Large intestine (tissue), 3 donors: ENCODE measurements at regions not wholly inside any gene's neighbourhood (a gene's known extent, or its start where the extent isn't known, plus 50 kb on each side); places are given as distances from the start of the nearest gene placed in this dataset.
"Not testable (repeated sequence)": the region's sequence is repeated elsewhere in the genome, so short reads cannot be mapped to it uniquely, and the experiment has no call there.

ENCODE experiments used
- DNase-seq, 2 donors: peaks; one replicate each; pipeline versions ENCODE4 v3.0.0 to v3.0.0-alpha.2; 2013
- H3K27ac ChIP-seq: one replicate; pipeline ENCODE4 v1.5.1; 2013; ENCODE audit warnings: low read length
- H3K27me3 ChIP-seq: 2 replicates; pipeline ENCODE4 v1.6.1; 2013; ENCODE audit warnings: low read length; ENCODE audit not compliant: control insufficient read depth, insufficient read depth
- H3K36me3 ChIP-seq: 2 replicates; pipeline ENCODE4 v1.6.1; 2013; ENCODE audit warnings: low read length; ENCODE audit not compliant: control insufficient read depth, insufficient read depth
- H3K4me1 ChIP-seq: one replicate; pipeline ENCODE4 v1.6.1; 2013; ENCODE audit warnings: low read length; ENCODE audit not compliant: control insufficient read depth, insufficient read depth
- H3K4me3 ChIP-seq: one replicate; pipeline ENCODE4 v1.5.1; 2013; ENCODE audit warnings: low read length
- H3K9me3 ChIP-seq: one replicate; pipeline ENCODE4 v1.6.1; 2013; ENCODE audit warnings: mild to moderate bottlenecking, low read depth, low read length, moderate library complexity; ENCODE audit not compliant: control insufficient read depth
- WGBS: methylation state at CpG from one replicate; pipeline ENCODE4 v1.1.5; 2013; ENCODE audit warnings: low lambda C conversion rate; ENCODE audit not compliant: insufficient coverage; 5-methylcytosine and 5-hydroxymethylcytosine counted together

DNA sequence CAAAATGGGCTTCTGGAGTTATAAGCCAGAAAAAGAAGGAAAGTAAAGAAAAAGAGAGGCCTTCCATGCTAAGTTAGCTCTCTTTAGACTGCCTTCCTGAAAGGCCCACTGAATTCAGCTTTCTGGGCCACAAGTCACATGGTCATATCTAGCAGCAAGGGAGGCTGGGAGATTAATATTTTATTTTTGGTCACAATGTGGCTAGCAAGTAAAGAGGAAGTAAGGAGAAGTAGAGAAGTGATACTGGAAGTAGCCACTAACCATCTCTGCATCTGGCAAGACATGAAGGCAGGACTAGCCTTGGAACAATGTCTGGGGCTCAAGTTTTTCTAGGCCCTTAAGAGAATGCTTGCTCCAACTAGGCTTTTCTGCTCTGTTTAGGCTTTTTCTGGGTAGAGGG is 81.8 kb upstream of the UBE2E1 start:
- no peak for DNase-seq
- H3K27me3 ChIP-seq, result no peaks in the 10 kb centered on the region
- no peak overlapping the region for H3K4me3 ChIP-seq
- no peaks in the 10 kb centered on the region for H3K36me3 ChIP-seq
- H3K4me1 ChIP-seq, result no peaks in the 10 kb centered on the region
- H3K27ac ChIP-seq, result no peak overlapping the region
- no peaks in the 10 kb centered on the region for H3K9me3 ChIP-seq

DNA sequence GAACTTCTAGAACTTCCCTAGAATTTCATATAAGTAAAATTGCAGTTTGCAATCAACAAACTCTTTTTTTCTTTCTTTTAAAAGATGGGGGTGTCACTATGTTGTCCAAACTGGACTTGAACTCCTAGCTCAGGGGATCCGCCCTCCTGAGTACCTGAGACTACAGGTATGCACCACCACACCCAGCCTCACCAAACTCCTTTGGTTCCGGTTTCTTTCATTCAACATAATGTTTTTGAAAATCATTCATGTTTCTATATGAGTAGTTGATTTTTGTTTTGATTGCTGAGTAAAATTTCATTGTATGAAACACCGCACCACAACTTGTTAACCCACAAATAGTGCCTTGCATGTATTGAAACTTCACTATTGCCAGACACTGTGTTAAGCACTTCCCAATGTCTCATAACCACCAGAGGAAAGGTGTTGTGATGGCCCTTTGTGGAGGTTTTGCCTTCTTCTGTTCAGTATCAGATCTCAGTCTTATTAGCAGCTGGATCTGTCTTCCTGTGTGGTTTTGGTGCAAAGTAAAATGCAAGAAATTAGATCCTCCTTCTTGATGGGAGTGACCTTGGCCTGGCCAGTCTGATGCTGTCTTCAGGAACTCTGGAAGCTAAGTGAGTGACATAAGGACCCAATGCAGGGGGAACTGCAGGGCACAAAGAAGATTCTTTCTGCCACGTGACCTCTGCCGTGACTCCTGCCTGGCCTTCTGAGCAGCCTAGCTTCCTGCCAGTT is 78.8 kb upstream of the UBE2E1 start:
- Histone ChIP-seq H3K36me3 (no peaks in the 10 kb centered on the region), H3K4me3 (no peak overlapping the region), H3K27me3 (no peaks in the 10 kb centered on the region), H3K27ac (no peak overlapping the region), H3K4me1 (no peaks in the 10 kb centered on the region), H3K9me3 (no peaks in the 10 kb centered on the region)
- 100% methylated on average over 1 of the region's 5 CpGs for WGBS
- no peak for DNase-seq

DNA sequence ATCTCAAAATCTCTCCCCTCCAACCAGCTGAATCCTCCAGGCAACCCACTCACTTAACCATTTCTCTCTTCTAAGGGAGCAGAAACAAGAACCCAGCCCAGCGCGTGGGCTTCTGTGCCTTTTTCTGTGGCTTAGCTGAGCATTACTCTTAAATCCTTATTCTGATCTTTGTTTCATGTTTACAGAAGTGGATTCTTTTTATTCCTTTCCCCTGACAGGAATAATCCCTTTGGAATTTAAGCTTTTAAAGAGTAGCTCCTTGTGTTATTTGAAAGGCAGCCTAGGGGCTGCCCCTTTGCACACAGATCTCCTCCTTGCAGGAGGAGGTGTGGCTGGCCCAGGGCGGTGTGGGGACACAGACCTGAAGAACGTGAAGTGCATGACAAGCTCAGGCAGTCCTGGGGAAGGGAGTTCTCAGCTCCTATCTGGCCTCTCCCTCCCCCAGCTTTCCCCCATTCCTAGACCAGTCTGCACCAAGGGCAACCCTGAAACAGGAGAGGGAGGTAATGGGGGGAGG is 77.1 kb upstream of the UBE2E1 start:
- H3K9me3 ChIP-seq, result no peaks in the 10 kb centered on the region
- DNase-seq, result no peak
- no peaks in the 10 kb centered on the region for H3K4me1 ChIP-seq
- no peak overlapping the region for H3K4me3 ChIP-seq
- no CpG with 5 or more reads among the region's 4 CpGs for WGBS
- no peaks in the 10 kb centered on the region for H3K36me3 ChIP-seq
- no peak overlapping the region for H3K27ac ChIP-seq
- H3K27me3 ChIP-seq, result no peaks in the 10 kb centered on the region

DNA sequence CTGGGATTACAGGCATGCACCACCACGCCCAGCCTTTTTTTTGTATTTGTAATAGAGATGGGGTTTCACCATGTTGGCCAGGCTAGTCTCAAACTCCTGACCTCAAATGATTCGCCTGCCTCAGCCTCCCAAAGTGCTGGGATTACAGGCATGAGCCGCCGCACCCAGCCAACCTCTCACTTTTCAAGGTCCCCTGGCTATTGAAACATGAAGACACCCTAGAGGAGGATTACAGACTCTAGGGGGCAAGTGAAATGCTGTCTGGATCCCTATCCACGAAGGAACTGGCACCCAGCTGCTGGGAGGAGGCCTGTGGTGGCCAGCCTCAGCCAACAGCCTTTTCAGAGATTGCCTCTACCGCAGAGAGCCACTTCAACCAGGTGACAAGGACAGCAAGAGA is 76.4 kb upstream of the UBE2E1 start:
- not testable (repeated sequence) for H3K4me1 ChIP-seq, H3K9me3 ChIP-seq, H3K36me3 ChIP-seq, DNase-seq, H3K27me3 ChIP-seq, H3K27ac ChIP-seq, H3K4me3 ChIP-seq
- no CpG with 5 or more reads among the region's 6 CpGs for WGBS

DNA sequence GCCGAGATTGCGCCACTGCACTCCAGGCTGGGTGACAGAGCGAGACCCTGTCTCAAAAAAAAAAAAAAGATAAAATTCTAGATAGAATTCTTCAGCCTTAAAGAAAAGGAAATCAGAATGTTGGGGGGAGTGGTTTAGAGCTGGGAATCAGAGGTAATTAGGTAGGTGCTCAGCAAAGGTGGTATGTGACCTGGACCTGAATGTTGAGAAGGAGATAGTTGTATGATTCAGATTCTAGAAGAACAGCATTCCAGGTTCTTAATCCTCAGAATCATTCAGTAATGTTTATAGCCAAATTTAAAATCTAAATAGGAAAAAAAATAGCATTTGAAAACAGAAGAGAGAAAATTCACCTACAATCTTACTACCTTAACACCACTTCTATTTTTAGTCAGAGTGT is 71.3 kb upstream of the UBE2E1 start:
- no CpG with 5 or more reads among the region's 3 CpGs for WGBS
- H3K27ac ChIP-seq, result no peak overlapping the region
- no peak overlapping the region for H3K4me3 ChIP-seq
- no peak for DNase-seq
- H3K36me3 ChIP-seq, result no peaks in the 10 kb centered on the region
- no peaks in the 10 kb centered on the region for H3K4me1 ChIP-seq
- H3K27me3 ChIP-seq, result no peaks in the 10 kb centered on the region
- H3K9me3 ChIP-seq, result no peaks in the 10 kb centered on the region

DNA sequence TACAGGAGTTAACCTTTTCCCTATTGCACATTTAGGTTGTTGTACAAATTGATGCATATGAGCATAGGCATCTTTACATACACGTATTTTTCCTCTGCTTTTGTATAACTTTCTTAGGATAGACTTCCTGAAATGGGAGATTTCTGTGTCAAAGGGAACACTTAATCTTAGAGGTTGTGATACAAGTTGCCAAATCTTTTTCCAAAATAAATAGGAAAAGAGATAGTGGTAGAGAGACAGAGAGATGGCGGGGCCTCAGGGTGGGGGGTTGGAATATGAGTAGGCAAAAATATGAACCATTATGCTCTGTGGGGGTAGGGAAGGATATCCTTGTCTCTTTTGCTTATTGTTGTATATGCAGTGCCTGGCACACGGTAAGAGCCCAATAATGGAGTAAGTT is 70.7 kb upstream of the UBE2E1 start:
- Histone ChIP-seq H3K9me3 (no peaks in the 10 kb centered on the region), H3K4me1 (no peaks in the 10 kb centered on the region), H3K36me3 (no peaks in the 10 kb centered on the region), H3K4me3 (no peak overlapping the region), H3K27me3 (no peaks in the 10 kb centered on the region), H3K27ac (no peak overlapping the region)
- WGBS, result no CpG with 5 or more reads among the region's 3 CpGs
- no peak for DNase-seq

DNA sequence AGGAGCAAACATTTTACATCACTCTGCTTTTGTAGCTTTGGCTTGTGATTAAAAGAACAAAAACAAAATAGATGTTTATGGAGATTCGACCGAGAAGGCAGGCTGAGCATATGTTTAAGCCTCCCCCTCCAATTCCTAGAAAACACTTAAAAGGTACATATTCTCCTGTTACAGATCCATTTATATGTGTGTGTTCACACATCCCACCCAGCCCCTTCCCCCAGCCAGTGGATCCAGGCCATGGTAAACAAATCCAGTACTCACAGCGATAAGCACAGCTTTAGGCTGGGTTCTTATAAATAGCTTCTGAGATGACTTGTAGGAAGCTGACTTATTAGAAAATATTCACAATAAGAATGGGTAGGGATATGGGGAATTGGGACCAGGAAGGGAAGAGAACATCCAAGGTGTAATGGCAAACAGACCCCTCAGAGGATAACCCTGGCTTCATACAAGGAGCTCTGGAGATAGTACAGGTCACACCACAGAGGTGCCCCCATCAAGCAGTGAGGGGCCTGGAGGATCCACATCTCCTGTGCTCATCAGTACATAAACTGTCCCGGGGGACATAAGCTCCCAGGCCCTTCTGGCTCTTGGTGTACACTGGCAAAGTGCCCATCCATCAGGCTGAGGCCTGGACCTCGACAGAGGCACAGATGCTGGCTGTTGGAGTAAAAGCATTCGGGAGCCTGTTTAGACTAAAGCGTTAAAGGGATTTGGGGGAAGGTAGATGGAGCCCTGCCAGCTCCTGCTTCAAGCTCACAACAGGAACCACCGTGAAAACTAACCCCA is 70.0 kb upstream of the UBE2E1 start:
- H3K27ac ChIP-seq, result no peak overlapping the region
- WGBS, result no CpG with 5 or more reads among the region's 8 CpGs
- DNase-seq, result no peak

DNA sequence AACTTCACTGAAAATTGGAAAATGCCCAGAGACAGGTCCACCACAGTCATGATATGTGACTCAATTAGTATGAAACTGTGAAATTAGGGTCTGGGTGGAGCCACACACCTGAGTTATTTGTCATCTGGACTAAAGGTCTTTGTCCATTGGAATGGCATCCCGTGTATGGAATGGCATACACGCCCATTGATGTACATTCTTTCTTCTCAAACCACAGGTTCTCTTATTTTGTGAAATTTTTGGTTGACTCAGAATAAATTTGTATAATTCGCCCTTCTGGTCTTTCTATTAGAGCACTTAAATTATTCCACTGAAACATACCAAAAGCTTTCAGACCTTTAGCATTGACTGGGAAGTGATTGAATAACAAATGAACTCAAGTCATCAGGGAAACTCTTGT is 66.8 kb upstream of the UBE2E1 start:
- Histone ChIP-seq H3K27me3 (peaks cover 25% of the 10 kb centered on the region), H3K36me3 (no peaks in the 10 kb centered on the region), H3K4me1 (no peaks in the 10 kb centered on the region), H3K4me3 (no peak overlapping the region), H3K9me3 (no peaks in the 10 kb centered on the region), H3K27ac (no peak overlapping the region)
- WGBS, result 100% methylated on average over 1 of the region's 3 CpGs
- no peak for DNase-seq

More for the DNA sequence above, 70.0 kb upstream of the UBE2E1 start:
- Histone ChIP-seq H3K9me3 (no peaks in the 10 kb centered on the region), H3K4me1 (no peaks in the 10 kb centered on the region), H3K36me3 (no peaks in the 10 kb centered on the region), H3K27me3 (no peaks in the 10 kb centered on the region), H3K4me3 (no peak overlapping the region)

DNA sequence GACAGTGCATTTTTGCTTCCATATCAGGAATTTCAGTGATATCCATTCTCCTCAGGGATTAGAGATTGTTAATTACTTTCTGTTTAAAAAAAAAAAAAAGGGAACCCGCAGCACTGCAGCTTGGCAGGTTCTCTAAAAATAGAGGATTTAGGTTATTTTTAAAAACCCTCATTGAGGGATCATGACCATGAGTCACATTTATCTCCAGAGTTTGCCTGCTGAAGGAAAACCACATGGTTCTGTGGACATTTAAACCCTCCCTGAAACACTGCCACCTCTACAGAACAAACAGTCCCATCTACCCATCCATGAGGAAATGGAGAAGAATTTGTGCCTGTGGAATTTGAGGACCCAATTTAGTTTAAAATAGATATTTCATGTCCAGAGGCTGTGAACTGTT is 66.2 kb upstream of the UBE2E1 start:
- Histone ChIP-seq H3K4me1 (no peaks in the 10 kb centered on the region), H3K27me3 (peaks cover 31% of the 10 kb centered on the region), H3K4me3 (no peak overlapping the region), H3K9me3 (no peaks in the 10 kb centered on the region), H3K36me3 (no peaks in the 10 kb centered on the region), H3K27ac (no peak overlapping the region)
- no peak for DNase-seq
- no CpG with 5 or more reads among the region's 1 CpG for WGBS

DNA sequence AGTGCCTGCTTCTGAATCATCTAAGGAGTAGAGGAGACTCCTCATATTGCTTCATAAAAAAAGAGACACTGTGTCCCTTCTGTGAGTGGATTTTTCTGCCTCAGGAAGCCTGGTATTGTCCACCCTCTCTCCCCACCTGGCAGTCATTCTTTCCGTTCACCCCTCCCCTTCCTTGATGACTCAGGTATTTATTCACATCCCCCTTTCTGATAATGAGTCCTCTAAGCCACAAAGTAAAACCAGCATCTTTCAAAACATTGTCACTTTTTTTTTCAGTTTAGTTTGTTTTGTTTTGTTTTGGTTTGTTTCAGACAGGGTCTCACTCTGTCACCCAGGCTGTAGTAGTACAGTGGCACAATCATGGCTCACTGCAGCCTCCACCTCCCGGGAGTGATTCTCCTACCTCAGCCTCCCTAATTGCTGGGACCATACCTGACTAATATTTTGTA is 65.2 kb upstream of the UBE2E1 start:
- WGBS, result no CpG with 5 or more reads among the region's 2 CpGs
- H3K4me1 ChIP-seq, result no peaks in the 10 kb centered on the region
- H3K36me3 ChIP-seq, result no peaks in the 10 kb centered on the region
- no peak overlapping the region for H3K27ac ChIP-seq
- no peak for DNase-seq
- peaks cover 35% of the 10 kb centered on the region for H3K27me3 ChIP-seq
- H3K9me3 ChIP-seq, result no peaks in the 10 kb centered on the region
- no peak overlapping the region for H3K4me3 ChIP-seq
